Psoas muscle (tissue), 7 donors: ENCODE measurements at regions not wholly inside any gene's neighbourhood (a gene's known extent, or its start where the extent isn't known, plus 50 kb on each side); places are given as distances from the start of the nearest gene placed in this dataset.

Experiments
- ATAC-seq, 4 donors: fragments of 200-7000 bp; cut with Tn5 transposase; one replicate each; pipeline ENCODE4 v1.9.1; 2020; ENCODE audit warnings: moderate library complexity in 3 of 4, mild to moderate bottlenecking in 2 of 4
- DNase-seq, 2 donors: peaks; one replicate each; pipeline ENCODE4 v3.0.0-alpha.2; 2020
- H3K27ac ChIP-seq: fragments of 200-600 bp; one replicate; pipeline ENCODE4 v1.8.0; 2022
- H3K27me3 ChIP-seq, 3 donors: fragments of 200-600 bp in 1 of 3; one replicate each; pipeline versions ENCODE4 v1.6.1 to v1.8.0; 2013 to 2022; ENCODE audit warnings: low read length in 2 of 3, mild to moderate bottlenecking in 2 of 3, moderate library complexity in 1 of 3; ENCODE audit not compliant: insufficient read depth in 3 of 3
- H3K36me3 ChIP-seq, 2 donors: fragments of 200-600 bp in 1 of 2; one replicate each; pipeline versions ENCODE4 v1.6.1 to v1.8.0; 2013 to 2022; ENCODE audit warnings: low read depth in 1 of 2, mild to moderate bottlenecking in 1 of 2, moderate library complexity in 1 of 2; ENCODE audit not compliant: insufficient read depth in 1 of 2
- H3K4me1 ChIP-seq: fragments of 200-600 bp; one replicate; pipeline ENCODE4 v1.8.0; 2022
- H3K4me3 ChIP-seq: fragments of 200-600 bp; one replicate; pipeline ENCODE4 v1.8.0; 2022; ENCODE audit warnings: mild to moderate bottlenecking
- H3K9me3 ChIP-seq: fragments of 200-600 bp; one replicate; pipeline ENCODE4 v1.8.0; 2022
- CTCF ChIP-seq: fragments of 200-600 bp; IDR thresholded peaks from one replicate; pipeline ENCODE4 v1.8.0; 2022; ENCODE audit warnings: antibody characterized with exemption
- WGBS, 3 donors: extraction: QIAGEN DNeasy Blood & Tissue Kit; methylation state at CpG; one replicate each; pipeline versions ENCODE4 v1.1.6 to v1.1.7; 2013; 5-methylcytosine and 5-hydroxymethylcytosine counted together
- intact Hi-C, 2 donors: fragments of 100-400 bp; cut with DNase I; formaldehyde crosslinking; loops; one replicate each; pipeline versions ENCODE4 v1.11.0 to v1.14.2; 2022
- donor health status: healthy with polysubstance abuse.
- donor health status: DM: no; HTN: no; CAD: no; lungs with moderate emphysema.
- donor health status: Bipolar disorder and iron deficiency.
- donor health status: healthy.
- donor health status: DM: yes; HTN: yes; CAD: no.
- donor health status: DM: no; HTN: no; CAD: no.
- donor health status: DM: yes; HTN: yes; CAD: no.

GRCh38 chr6:131393433-131393832 is 179.6 kb upstream of the ARG1 start:
- H3K9me3 ChIP-seq: no peaks in the 10 kb centered on the region
- DNase-seq (no peak), ATAC-seq (no peak)
- no peaks in the 10 kb centered on the region for H3K4me1 ChIP-seq
- TF ChIP-seq CTCF: no peak
- H3K36me3 ChIP-seq: no peaks in the 10 kb centered on the region
- H3K27me3 ChIP-seq: no peaks in the 10 kb centered on the region
- H3K4me3 ChIP-seq: no peak overlapping the region
- intact Hi-C loops: no loop called here
- 91 to 97% (median 91%) methylated on average over 2 of the region's 2 CpGs for WGBS, 3 donors
- no peak overlapping the region for H3K27ac ChIP-seq

- no peak overlapping the region for H3K4me3 ChIP-seq
- H3K36me3 ChIP-seq: no peaks in the 10 kb centered on the region
- TF ChIP-seq CTCF: no peak
- H3K27ac ChIP-seq: no peak overlapping the region
- 57 to 67% (median 67%) methylated on average over 1 of the region's 1 CpG for WGBS, 3 donors
- no peak for ATAC-seq
- no peaks in the 10 kb centered on the region for H3K9me3 ChIP-seq
- intact Hi-C loops: no loop called here
- H3K27me3 ChIP-seq: no peaks in the 10 kb centered on the region
- no peaks in the 10 kb centered on the region for H3K4me1 ChIP-seq
- DNase-seq: no peak
Observed at GRCh38 chr6:131394768-131395432, 178.1 kb upstream of the ARG1 start.

GRCh38 chr6:131398176-131398575 is 174.8 kb upstream of the ARG1 start:
- TF ChIP-seq CTCF: no peak
- WGBS, 3 donors: 57 to 63% (median 61%) methylated on average over 3 of the region's 3 CpGs
- no peaks in the 10 kb centered on the region for H3K9me3 ChIP-seq
- intact Hi-C loops: no loop called here
- no peaks in the 10 kb centered on the region for H3K27me3 ChIP-seq
- no peak overlapping the region for H3K27ac ChIP-seq
- ATAC-seq (no peak), DNase-seq (no peak)
- no peak overlapping the region for H3K4me3 ChIP-seq
- no peaks in the 10 kb centered on the region for H3K4me1 ChIP-seq
- H3K36me3 ChIP-seq: no peaks in the 10 kb centered on the region

GRCh38 chr6:131399433-131399832 is 173.6 kb upstream of the ARG1 start:
- intact Hi-C loops: no loop called here
- no peak for DNase-seq
- 62 to 67% (median 64%) methylated on average over 4 of the region's 4 CpGs for WGBS, 3 donors
- H3K27ac ChIP-seq: no peak overlapping the region
- no peaks in the 10 kb centered on the region for H3K27me3 ChIP-seq
- TF ChIP-seq CTCF: no peak
- H3K4me1 ChIP-seq: no peaks in the 10 kb centered on the region
- H3K36me3 ChIP-seq: no peaks in the 10 kb centered on the region
- no peaks in the 10 kb centered on the region for H3K9me3 ChIP-seq
- no peak for ATAC-seq
- H3K4me3 ChIP-seq: no peak overlapping the region
